ENCODE measurements at regions not wholly inside any gene's neighbourhood (a gene's known extent, or its start where the extent isn't known, plus 50 kb on each side); places are given as distances from the start of the nearest gene placed in this dataset.

GRCh38 chr4:171170671-171171070 lies 642.5 kb upstream of the GALNTL6 start:
- no peak overlapping the region for H3K4me2 ChIP-seq (ENCODE audit: low read length)
- no peaks in the 10 kb centered on the region for H4K20me1 ChIP-seq (ENCODE audit: insufficient read depth)
- H3K9me2 ChIP-seq (ENCODE audit: insufficient read depth, low read length): no peaks in the 10 kb centered on the region
- H3K4me3 ChIP-seq (ENCODE audit: low read length): no peak overlapping the region
- TF ChIP-seq POLR2AphosphoS5 (IDR thresholded peaks at IDR 0.05) (no peak), MXI1 (conservative IDR thresholded peaks at IDR 0.05; ENCODE audit: poor library complexity, severe bottlenecking) (no peak), EZH2 (IDR thresholded peaks at IDR 0.05; ENCODE audit: borderline replicate concordance, insufficient read depth, low read length, poor library complexity, severe bottlenecking) (no peak), CTCF (IDR thresholded peaks at IDR 0.05; ENCODE audit: poor library complexity, severe bottlenecking) (no peak), REST (IDR thresholded peaks at IDR 0.05; ENCODE audit: borderline replicate concordance) (no peak), TAF1 (IDR thresholded peaks at IDR 0.05; ENCODE audit: low read depth) (no peak), EP300 (conservative IDR thresholded peaks at IDR 0.05; ENCODE audit: poor library complexity, severe bottlenecking) (no peak), SMC3 (conservative IDR thresholded peaks at IDR 0.05; ENCODE audit: poor library complexity) (no peak), RAD21 (conservative IDR thresholded peaks at IDR 0.05) (no peak)
- H3K9ac ChIP-seq (ENCODE audit: low read length): no peak overlapping the region
- H3K79me2 ChIP-seq (replicated peaks; ENCODE audit: insufficient read depth, low read length): no peaks in the 10 kb centered on the region
- no peaks in the 10 kb centered on the region for H3K27me3 ChIP-seq (ENCODE audit: insufficient read depth, low read depth, low read length)
- no peak overlapping the region for H2AFZ ChIP-seq (ENCODE audit: low read depth, low read length)
- H3F3A ChIP-seq (ENCODE audit: insufficient read depth, low read length, poor library complexity, severe bottlenecking): no peaks in the 10 kb centered on the region
- H3K27ac ChIP-seq (ENCODE audit: low read length): no peak overlapping the region
- no peaks in the 10 kb centered on the region for H3K9me3 ChIP-seq (ENCODE audit: low read length)
- H3K36me3 ChIP-seq (ENCODE audit: insufficient read depth, low read length): no peaks in the 10 kb centered on the region

- no peaks in the 10 kb centered on the region for H3K9me2 ChIP-seq (ENCODE audit: insufficient read depth, low read length)
- H3K27me3 ChIP-seq (ENCODE audit: insufficient read depth, low read depth, low read length): no peaks in the 10 kb centered on the region
- H3K79me2 ChIP-seq (replicated peaks; ENCODE audit: insufficient read depth, low read length): no peaks in the 10 kb centered on the region
These were observed 643.8 kb upstream of the GALNTL6 start for GRCh38 chr4:171169396-171169795.

More at GRCh38 chr4:171169396-171169795, 643.8 kb upstream of the GALNTL6 start:
- H3F3A ChIP-seq (ENCODE audit: insufficient read depth, low read length, poor library complexity, severe bottlenecking): no peaks in the 10 kb centered on the region
- H3K36me3 ChIP-seq (ENCODE audit: insufficient read depth, low read length): no peaks in the 10 kb centered on the region
- no peak overlapping the region for H3K4me2 ChIP-seq (ENCODE audit: low read length)
- H3K9me3 ChIP-seq (ENCODE audit: low read length): no peaks in the 10 kb centered on the region
- no peak overlapping the region for H3K4me3 ChIP-seq (ENCODE audit: low read length)
- H2AFZ ChIP-seq (ENCODE audit: low read depth, low read length): no peak overlapping the region
- no peak for TF ChIP-seq EZH2 (IDR thresholded peaks at IDR 0.05; ENCODE audit: borderline replicate concordance, insufficient read depth, low read length, poor library complexity, severe bottlenecking)
- no peak for TF ChIP-seq TAF1 (IDR thresholded peaks at IDR 0.05; ENCODE audit: low read depth)
- no peak for TF ChIP-seq REST (IDR thresholded peaks at IDR 0.05; ENCODE audit: borderline replicate concordance)
- no peaks in the 10 kb centered on the region for H4K20me1 ChIP-seq (ENCODE audit: insufficient read depth)
- H3K27ac ChIP-seq (ENCODE audit: low read length): no peak overlapping the region
- no peak overlapping the region for H3K9ac ChIP-seq (ENCODE audit: low read length)
